Hepatocyte (in vitro differentiated cells): ENCODE measurements at regions not wholly inside any gene's neighbourhood (a gene's known extent, or its start where the extent isn't known, plus 50 kb on each side); places are given as distances from the start of the nearest gene placed in this dataset.

Source experiments
- EZH2 ChIP-seq: fragments of 200-600 bp; sonication (generic); IDR thresholded peaks from 2 replicates; pipeline ENCODE4 v1.6.1; 2016; ENCODE audit warnings: antibody characterized with exemption, mild to moderate bottlenecking, borderline replicate concordance
- TF ChIP-seq, protein P1 (sequence below): fragments of 200-600 bp; sonication (generic); IDR thresholded peaks from 2 replicates; pipeline ENCODE4 v1.5.1; 2016; ENCODE audit warnings: antibody characterized with exemption, mild to moderate bottlenecking; ENCODE audit not compliant: poor library complexity

DNA sequence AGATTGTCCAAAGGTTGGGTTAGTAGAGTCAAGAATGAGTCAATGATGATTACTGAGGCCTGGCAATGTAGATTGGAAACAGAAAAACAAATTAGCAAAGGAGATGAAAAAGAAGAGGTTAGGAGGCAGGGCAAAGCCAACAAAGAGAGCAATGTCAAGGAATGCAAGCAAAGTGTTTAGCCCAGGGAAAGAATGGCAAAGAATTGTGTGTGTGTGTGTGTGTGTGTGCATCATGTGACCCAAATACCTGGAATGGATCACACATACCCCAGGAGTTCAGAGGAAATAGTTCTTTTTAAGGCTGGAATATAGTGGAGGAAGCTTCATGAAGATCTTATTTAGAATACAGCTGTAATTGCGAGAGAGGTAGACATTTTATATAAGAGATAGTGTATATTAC, 831.7 kb upstream of the ARPP21 start:
- TF ChIP-seq, protein P1, sequence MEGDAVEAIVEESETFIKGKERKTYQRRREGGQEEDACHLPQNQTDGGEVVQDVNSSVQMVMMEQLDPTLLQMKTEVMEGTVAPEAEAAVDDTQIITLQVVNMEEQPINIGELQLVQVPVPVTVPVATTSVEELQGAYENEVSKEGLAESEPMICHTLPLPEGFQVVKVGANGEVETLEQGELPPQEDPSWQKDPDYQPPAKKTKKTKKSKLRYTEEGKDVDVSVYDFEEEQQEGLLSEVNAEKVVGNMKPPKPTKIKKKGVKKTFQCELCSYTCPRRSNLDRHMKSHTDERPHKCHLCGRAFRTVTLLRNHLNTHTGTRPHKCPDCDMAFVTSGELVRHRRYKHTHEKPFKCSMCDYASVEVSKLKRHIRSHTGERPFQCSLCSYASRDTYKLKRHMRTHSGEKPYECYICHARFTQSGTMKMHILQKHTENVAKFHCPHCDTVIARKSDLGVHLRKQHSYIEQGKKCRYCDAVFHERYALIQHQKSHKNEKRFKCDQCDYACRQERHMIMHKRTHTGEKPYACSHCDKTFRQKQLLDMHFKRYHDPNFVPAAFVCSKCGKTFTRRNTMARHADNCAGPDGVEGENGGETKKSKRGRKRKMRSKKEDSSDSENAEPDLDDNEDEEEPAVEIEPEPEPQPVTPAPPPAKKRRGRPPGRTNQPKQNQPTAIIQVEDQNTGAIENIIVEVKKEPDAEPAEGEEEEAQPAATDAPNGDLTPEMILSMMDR, result no peak
- no peak for TF ChIP-seq EZH2
